Stomach (tissue), 8 donors: ENCODE measurements at regions not wholly inside any gene's neighbourhood (a gene's known extent, or its start where the extent isn't known, plus 50 kb on each side); places are given as distances from the start of the nearest gene placed in this dataset.

Experiments used
- DNase-seq, 2 donors: peaks; one replicate each; pipeline versions ENCODE4 v3.0.0 to v3.0.0-alpha.2; 2013 to 2019
- H3K27ac ChIP-seq, 5 donors: fragments of 200-600 bp in 4 of 5; sonication (generic) in 4 of 5; one replicate each; pipeline ENCODE4 v1.5.1; 2013 to 2019; ENCODE audit warnings: mild to moderate bottlenecking in 1 of 5, moderate library complexity in 1 of 5
- H3K27me3 ChIP-seq, 3 donors: fragments of 200-600 bp; sonication (generic); one replicate each; pipeline ENCODE4 v1.5.1; 2017 to 2019; ENCODE audit warnings: mixed run types in 1 of 3
- H3K36me3 ChIP-seq, 4 donors: fragments of 200-600 bp; sonication (generic); 1 replicate in 3 of 4; 2 replicates in 1 of 4; pipeline ENCODE4 v1.5.1; 2016 to 2019
- H3K4me1 ChIP-seq, 4 donors: fragments of 200-600 bp; sonication (generic); one replicate each; pipeline ENCODE4 v1.5.1; 2016 to 2019
- H3K4me3 ChIP-seq, 4 donors: fragments of 200-600 bp; sonication (generic) in 3 of 4; one replicate each; pipeline ENCODE4 v1.5.1; 2016 to 2019; ENCODE audit warnings: mild to moderate bottlenecking in 1 of 4
- H3K9me3 ChIP-seq, 4 donors: fragments of 200-600 bp; sonication (generic); one replicate each; pipeline ENCODE4 v1.5.1; 2016 to 2019
- EP300 ChIP-seq: sonication (generic); formaldehyde crosslinking; IDR thresholded peaks from one replicate; pipeline ENCODE4 v1.6.1; 2017; ENCODE audit warnings: antibody characterized with exemption
- POLR2A ChIP-seq, 4 donors: fragments of 450-650 bp; IDR thresholded peaks; one replicate each; pipeline ENCODE4 v1.6.1; 2016; ENCODE audit warnings: antibody characterized with exemption in 4 of 4, control low read depth in 2 of 4, mild to moderate bottlenecking in 1 of 4, moderate library complexity in 1 of 4
- POLR2AphosphoS5 ChIP-seq, 3 donors: sonication (generic); formaldehyde crosslinking; IDR thresholded peaks; one replicate each; pipeline ENCODE4 v1.6.1; 2016; ENCODE audit warnings: antibody characterized with exemption in 3 of 3
- WGBS, 5 donors: extraction: QIAGEN DNeasy Blood & Tissue Kit in 3 of 5; methylation state at CpG; one replicate each; pipeline versions ENCODE4 v1.1.5 to v1.1.7; 2013 to 2018; 5-methylcytosine and 5-hydroxymethylcytosine counted together
- intact Hi-C: fragments of 100-400 bp; cut with DNase I; formaldehyde crosslinking; loops from one replicate; pipeline ENCODE4 v1.15.1; 2023; ENCODE audit warnings: low total_unique reads
- TF ChIP-seq, protein P1 (sequence below), 7 experiments: fragments of 450-650 bp in 4 of 7; fragments of 200-600 bp in 3 of 7; sonication (generic) in 3 of 7; IDR thresholded peaks; one replicate each; pipeline ENCODE4 v1.5.1; 2016 to 2019; ENCODE audit warnings: antibody characterized with exemption in 7 of 7, control low read depth in 2 of 7, mild to moderate bottlenecking in 1 of 7
- donor health status: healthy with polysubstance abuse.
- donor health status: Bipolar disorder and iron deficiency.
- donor health status: healthy.

GRCh38 chr11:29656597-29656996 lies 360.2 kb downstream of the KCNA4 start:
- no peaks in the 10 kb centered on the region for H3K4me1 ChIP-seq
- H3K27ac ChIP-seq, result no peak overlapping the region
- TF ChIP-seq EP300 (no peak), POLR2A (IDR thresholded peaks at IDR 0.05) (no peak), POLR2AphosphoS5 (IDR thresholded peaks at IDR 0.05) (no peak)
- TF ChIP-seq, protein P1, sequence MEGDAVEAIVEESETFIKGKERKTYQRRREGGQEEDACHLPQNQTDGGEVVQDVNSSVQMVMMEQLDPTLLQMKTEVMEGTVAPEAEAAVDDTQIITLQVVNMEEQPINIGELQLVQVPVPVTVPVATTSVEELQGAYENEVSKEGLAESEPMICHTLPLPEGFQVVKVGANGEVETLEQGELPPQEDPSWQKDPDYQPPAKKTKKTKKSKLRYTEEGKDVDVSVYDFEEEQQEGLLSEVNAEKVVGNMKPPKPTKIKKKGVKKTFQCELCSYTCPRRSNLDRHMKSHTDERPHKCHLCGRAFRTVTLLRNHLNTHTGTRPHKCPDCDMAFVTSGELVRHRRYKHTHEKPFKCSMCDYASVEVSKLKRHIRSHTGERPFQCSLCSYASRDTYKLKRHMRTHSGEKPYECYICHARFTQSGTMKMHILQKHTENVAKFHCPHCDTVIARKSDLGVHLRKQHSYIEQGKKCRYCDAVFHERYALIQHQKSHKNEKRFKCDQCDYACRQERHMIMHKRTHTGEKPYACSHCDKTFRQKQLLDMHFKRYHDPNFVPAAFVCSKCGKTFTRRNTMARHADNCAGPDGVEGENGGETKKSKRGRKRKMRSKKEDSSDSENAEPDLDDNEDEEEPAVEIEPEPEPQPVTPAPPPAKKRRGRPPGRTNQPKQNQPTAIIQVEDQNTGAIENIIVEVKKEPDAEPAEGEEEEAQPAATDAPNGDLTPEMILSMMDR (IDR thresholded peaks at IDR 0.05), result no peak
- peaks cover 0 to 3% (median 0%) of the 10 kb centered on the region in 4 donors for H3K9me3 ChIP-seq
- DNase-seq, result no peak
- no peaks in the 10 kb centered on the region for H3K36me3 ChIP-seq
- 58 to 89% (median 77%) methylated on average over 3 of the region's 3 CpGs for WGBS, 5 donors
- no peak overlapping the region for H3K4me3 ChIP-seq
- no peaks in the 10 kb centered on the region for H3K27me3 ChIP-seq
- intact Hi-C loops, result no loop called here

GRCh38 chr11:29645373-29645772 lies 371.5 kb downstream of the KCNA4 start:
- Histone ChIP-seq H3K4me1 (no peaks in the 10 kb centered on the region), H3K9me3 (no peaks in the 10 kb centered on the region), H3K4me3 (no peak overlapping the region), H3K27me3 (no peaks in the 10 kb centered on the region), H3K27ac (no peak overlapping the region), H3K36me3 (no peaks in the 10 kb centered on the region)
- intact Hi-C loops, result no loop called here
- no peak for DNase-seq
- TF ChIP-seq POLR2A (IDR thresholded peaks at IDR 0.05) (no peak), POLR2AphosphoS5 (IDR thresholded peaks at IDR 0.05) (no peak)
- TF ChIP-seq, protein P1 (IDR thresholded peaks at IDR 0.05), result no peak
- 97 to 100% (median 100%) methylated on average over 1 of the region's 1 CpG for WGBS, 5 donors

DNA sequence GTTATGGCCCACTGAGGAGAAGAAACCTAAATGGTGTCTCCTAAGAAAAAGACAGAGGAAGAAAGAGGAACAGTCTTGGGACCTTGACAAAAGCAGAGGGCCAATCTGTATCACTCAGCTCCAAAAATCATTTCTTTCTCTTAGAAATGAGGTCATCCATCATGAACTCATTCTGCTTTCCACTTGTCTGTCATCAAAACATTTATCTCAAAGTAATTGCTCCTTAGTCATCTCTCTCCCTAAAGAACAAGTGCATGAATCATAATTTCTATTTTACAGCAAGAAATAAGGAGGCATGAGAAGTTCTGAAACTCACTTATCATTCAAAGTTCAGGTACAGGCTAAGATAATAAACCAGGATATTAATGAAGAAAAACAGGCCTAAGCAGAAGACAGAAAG lies 375.6 kb downstream of the KCNA4 start:
- H3K36me3 ChIP-seq, result no peaks in the 10 kb centered on the region
- no peaks in the 10 kb centered on the region for H3K9me3 ChIP-seq
- H3K27ac ChIP-seq, result no peak overlapping the region
- H3K4me1 ChIP-seq, result no peaks in the 10 kb centered on the region
- TF ChIP-seq, protein P1 (IDR thresholded peaks at IDR 0.05), result no peak
- TF ChIP-seq POLR2A (IDR thresholded peaks at IDR 0.05) (no peak), EP300 (no peak)
- DNase-seq, result no peak
- intact Hi-C loops, result no loop called here
- no peak overlapping the region for H3K4me3 ChIP-seq
- no peaks in the 10 kb centered on the region for H3K27me3 ChIP-seq

GRCh38 chr11:29634744-29635143 lies 382.1 kb downstream of the KCNA4 start:
- H3K4me1 ChIP-seq, result no peaks in the 10 kb centered on the region
- no peak overlapping the region for H3K4me3 ChIP-seq
- no peak for DNase-seq
- no peaks in the 10 kb centered on the region for H3K9me3 ChIP-seq
- no peaks in the 10 kb centered on the region for H3K27me3 ChIP-seq
- WGBS, 5 donors, result 66 to 80% (median 79%) methylated on average over 3 of the region's 3 CpGs
- H3K36me3 ChIP-seq, result no peaks in the 10 kb centered on the region
- no peak overlapping the region for H3K27ac ChIP-seq
- intact Hi-C loops, result no loop called here
- TF ChIP-seq POLR2A (IDR thresholded peaks at IDR 0.05) (no peak), POLR2AphosphoS5 (IDR thresholded peaks at IDR 0.05) (no peak), EP300 (no peak)
- TF ChIP-seq, protein P1 (IDR thresholded peaks at IDR 0.05), result no peak

GRCh38 chr11:29634244-29634643 lies 382.6 kb downstream of the KCNA4 start:
- TF ChIP-seq, protein P1 (IDR thresholded peaks at IDR 0.05), result no peak
- TF ChIP-seq POLR2A (IDR thresholded peaks at IDR 0.05), result no peak
- no peak for TF ChIP-seq POLR2AphosphoS5 (IDR thresholded peaks at IDR 0.05)
- no peak for TF ChIP-seq EP300
- H3K27me3 ChIP-seq, result no peaks in the 10 kb centered on the region
- intact Hi-C loops, result no loop called here
- no peak overlapping the region for H3K27ac ChIP-seq
- no peak for DNase-seq
- no peaks in the 10 kb centered on the region for H3K9me3 ChIP-seq
- no peaks in the 10 kb centered on the region for H3K4me1 ChIP-seq
- no peak overlapping the region for H3K4me3 ChIP-seq
- no peaks in the 10 kb centered on the region for H3K36me3 ChIP-seq
